H1 (cell line): ENCODE measurements at regions not wholly inside any gene's neighbourhood (a gene's known extent, or its start where the extent isn't known, plus 50 kb on each side); places are given as distances from the start of the nearest gene placed in this dataset.

Source experiments
- CTCF ChIA-PET: fragments of 300-600 bp; sonication (Branson Sonifier 250); formaldehyde crosslinking; loops from one replicate; lab custom pipeline; 2021; ENCODE audit not compliant: partially characterized antibody; lab: Charles Lee
- POLR2A ChIA-PET: fragments of 300-600 bp; sonication (Branson Sonifier 250); formaldehyde crosslinking; loops from one replicate; lab custom pipeline; 2021; ENCODE audit warnings: inconsistent platforms; ENCODE audit not compliant: partially characterized antibody; lab: Charles Lee
- DNase-seq, 2 experiments: peaks; one replicate each; pipeline versions ENCODE4 v3.0.0 to v3.0.0-alpha.2; 2010 to 2022; ENCODE audit warnings: low spot score in 2 of 2, low read depth in 1 of 2, mixed read lengths in 1 of 2
- FAIRE-seq: peaks from 2 replicates; lab custom pipeline; 2011; peaks lifted over from hg19 to GRCh38; lab: Jason Lieb, UNC
- H2AFZ ChIP-seq: 2 replicates; pipeline ENCODE4 v1.8.1; 2012; ENCODE audit warnings: low read length, inconsistent platforms
- H2AK5ac ChIP-seq: 2 replicates; pipeline ENCODE4 v1.6.1; 2013; ENCODE audit warnings: low read depth, low read length
- H2BK120ac ChIP-seq: replicated peaks from 2 replicates; pipeline ENCODE3; 2013; ENCODE audit warnings: low read depth, low read length, inconsistent platforms
- H2BK12ac ChIP-seq: 2 replicates; pipeline ENCODE4 v1.6.1; 2013; ENCODE audit warnings: low read depth, low read length
- H2BK15ac ChIP-seq: 2 replicates; pipeline ENCODE4 v1.6.1; 2013; ENCODE audit warnings: low read length
- H2BK20ac ChIP-seq: 2 replicates; pipeline ENCODE4 v1.6.1; 2013; ENCODE audit warnings: low read length
- H2BK5ac ChIP-seq: 2 replicates; pipeline ENCODE4 v1.6.1; 2013; ENCODE audit warnings: low read depth, low read length
- H3K14ac ChIP-seq: 2 replicates; pipeline ENCODE4 v1.6.1; 2013; ENCODE audit warnings: inconsistent platforms; ENCODE audit not compliant: insufficient read length
- H3K18ac ChIP-seq: 2 replicates; pipeline ENCODE4 v1.6.1; 2013; ENCODE audit warnings: low read length; ENCODE audit errors: extremely low read depth
- H3K23ac ChIP-seq: 2 replicates; pipeline ENCODE4 v1.6.1; 2013; ENCODE audit warnings: inconsistent platforms; ENCODE audit not compliant: insufficient read length
- H3K23me2 ChIP-seq: 2 replicates; pipeline ENCODE4 v1.6.1; 2013; ENCODE audit warnings: low read depth, low read length
- H3K27ac ChIP-seq: 2 replicates; pipeline ENCODE4 v1.6.1; 2011; ENCODE audit warnings: low read depth, low read length, inconsistent platforms
- H3K27me3 ChIP-seq, 4 experiments: replicated peaks in 1 of 4; 1 replicate in 1 of 4; 2 replicates in 3 of 4; pipeline versions ENCODE4 v1.6.1 to v1.8.1; 2011 to 2013; ENCODE audit warnings: low read length in 3 of 4, mild to moderate bottlenecking in 3 of 4, inconsistent platforms in 2 of 4, mixed read lengths in 2 of 4, moderate library complexity in 1 of 4; ENCODE audit not compliant: control insufficient read depth in 3 of 4, insufficient read depth in 3 of 4; ENCODE audit errors: extremely low read depth in 1 of 4
- H3K36me3 ChIP-seq, 4 experiments: 2 replicates each; pipeline versions ENCODE4 v1.6.1 to v1.8.1; 2011 to 2013; ENCODE audit warnings: mild to moderate bottlenecking in 4 of 4, low read length in 3 of 4, moderate library complexity in 2 of 4, control low read depth in 1 of 4, inconsistent platforms in 1 of 4; ENCODE audit not compliant: insufficient read depth in 4 of 4, control insufficient read depth in 2 of 4
- H3K4ac ChIP-seq: replicated peaks from 2 replicates; pipeline ENCODE3; 2013; ENCODE audit warnings: low read length, low read depth, mixed read lengths, inconsistent platforms; ENCODE audit not compliant: insufficient read length
- H3K4me1 ChIP-seq, 4 experiments: replicated peaks in 1 of 4; 1 replicate in 1 of 4; 2 replicates in 3 of 4; pipeline versions ENCODE4 v1.6.1 to v1.8.1; 2011 to 2013; ENCODE audit warnings: low read length in 3 of 4, inconsistent platforms in 2 of 4, mixed read lengths in 1 of 4; ENCODE audit not compliant: insufficient read depth in 4 of 4, control insufficient read depth in 3 of 4
- H3K4me2 ChIP-seq, 2 experiments: 2 replicates each; pipeline versions ENCODE4 v1.6.1 to v1.8.1; 2011 to 2013; ENCODE audit warnings: low read depth in 2 of 2, low read length in 2 of 2, control low read depth in 1 of 2, inconsistent platforms in 1 of 2, mild to moderate bottlenecking in 1 of 2; ENCODE audit not compliant: insufficient read depth in 1 of 2
- H3K4me3 ChIP-seq, 4 experiments: fragments of 200-600, 300-600 bp in 1 of 4; sonication (generic), shearing (Covaris generic), sonication (Bioruptor Twin) in 1 of 4; 2 replicates each; pipeline versions ENCODE4 v1.5.1 to v1.8.1; 2011 to 2016; ENCODE audit warnings: low read length in 4 of 4, low read depth in 3 of 4, control low read depth in 2 of 4, inconsistent platforms in 2 of 4, mild to moderate bottlenecking in 2 of 4, mixed read lengths in 1 of 4, moderate library complexity in 1 of 4; ENCODE audit not compliant: insufficient read depth in 2 of 4; ENCODE audit errors: extremely low read depth in 1 of 4
- H3K56ac ChIP-seq: replicated peaks from 2 replicates; pipeline ENCODE3; 2013; ENCODE audit warnings: low read depth, mild to moderate bottlenecking, mixed read lengths, low read length, inconsistent platforms; ENCODE audit not compliant: insufficient read length
- H3K79me1 ChIP-seq: 2 replicates; pipeline ENCODE4 v1.6.1; 2013; ENCODE audit warnings: low read depth, low read length, control low read depth
- H3K79me2 ChIP-seq, 2 experiments: 2 replicates each; pipeline versions ENCODE4 v1.6.1 to v1.8.1; 2012 to 2013; ENCODE audit warnings: low read length in 2 of 2, mild to moderate bottlenecking in 2 of 2, inconsistent platforms in 1 of 2; ENCODE audit not compliant: insufficient read depth in 2 of 2, control insufficient read depth in 1 of 2
- H3K9ac ChIP-seq, 4 experiments: replicated peaks in 1 of 4; 1 replicate in 1 of 4; 2 replicates in 3 of 4; pipeline versions ENCODE4 v1.6.1 to v1.8.1; 2011 to 2013; ENCODE audit warnings: low read depth in 3 of 4, low read length in 3 of 4, control low read depth in 2 of 4, mild to moderate bottlenecking in 2 of 4, moderate library complexity in 2 of 4, inconsistent platforms in 1 of 4; ENCODE audit errors: extremely low read depth in 1 of 4
- H3K9me3 ChIP-seq, 2 experiments: 2 replicates each; pipeline versions ENCODE4 v1.6.1 to v1.8.1; 2012 to 2013; ENCODE audit warnings: mild to moderate bottlenecking in 2 of 2, moderate library complexity in 2 of 2, control low read depth in 1 of 2, inconsistent platforms in 1 of 2, low read depth in 1 of 2, low read length in 1 of 2, mixed read lengths in 1 of 2; ENCODE audit not compliant: insufficient read depth in 2 of 2
- H4K20me1 ChIP-seq, 2 experiments: replicated peaks in 1 of 2; 2 replicates each; pipeline versions ENCODE3 to v1.8.1; 2011 to 2013; ENCODE audit warnings: inconsistent platforms in 2 of 2, low read length in 2 of 2, mild to moderate bottlenecking in 1 of 2; ENCODE audit not compliant: insufficient read depth in 2 of 2, control insufficient read depth in 1 of 2
- H4K5ac ChIP-seq: 2 replicates; pipeline ENCODE4 v1.6.1; 2013; ENCODE audit warnings: low read length, low read depth, mixed read lengths, inconsistent platforms; ENCODE audit not compliant: insufficient read length
- H4K8ac ChIP-seq: 2 replicates; pipeline ENCODE4 v1.8.0; 2013; ENCODE audit warnings: mild to moderate bottlenecking, moderate library complexity, low read length, inconsistent platforms; ENCODE audit not compliant: insufficient read depth; ENCODE audit errors: extremely low read depth
- H4K91ac ChIP-seq: replicated peaks from 2 replicates; pipeline ENCODE3; 2013; ENCODE audit warnings: low read length, mixed read lengths, inconsistent platforms; ENCODE audit not compliant: insufficient read length
- EZH2 ChIP-seq: fragments of 200-600 bp; sonication (generic); IDR thresholded peaks from 2 replicates; pipeline ENCODE4 v1.7.1; 2012; ENCODE audit warnings: low read depth, mild to moderate bottlenecking, moderate library complexity, low read length, inconsistent platforms; ENCODE audit not compliant: severe bottlenecking
- POLR2AphosphoS5 ChIP-seq: IDR thresholded peaks from 2 replicates; pipeline ENCODE4 v1.6.1; 2011; ENCODE audit warnings: low read depth, low read length
- WGBS, 2 experiments: shearing (Covaris generic) in 1 of 2; methylation state at CpG; one replicate each; pipeline versions ENCODE4 v1.1.6 to v1.1.7; 2013 to 2015; ENCODE audit warnings: low lambda C conversion rate in 2 of 2, mixed read lengths in 2 of 2, inconsistent platforms in 1 of 2, low coverage in 1 of 2, missing lambda C conversion rate in 1 of 2; ENCODE audit not compliant: insufficient replicate concordance in 2 of 2, insufficient coverage in 1 of 2, insufficient read length in 1 of 2; ENCODE audit errors: extremely low coverage in 1 of 2, missing lambda C conversion rate in 1 of 2; 5-methylcytosine and 5-hydroxymethylcytosine counted together

GRCh38 chrX:45788941-45789348 is 588.3 kb upstream of the DIPK2B start:
- Histone ChIP-seq H3K18ac (no peak overlapping the region), H3K27me3 (no peaks in the 10 kb centered on the region), H3K4me3 (no peak overlapping the region), H4K5ac (no peak overlapping the region), H2BK20ac (no peak overlapping the region), H2BK15ac (no peak overlapping the region), H3K56ac (no peak overlapping the region), H3K79me1 (peaks cover 4% of the 10 kb centered on the region; the same call in 1 of the 2 replicates), H3K14ac (no peak overlapping the region), H4K91ac (no peak overlapping the region), H4K8ac (no peak overlapping the region), H3K27ac (no peak overlapping the region), H3K23me2 (no peaks in the 10 kb centered on the region), H3K9ac (no peak overlapping the region), H2AFZ (no peak overlapping the region), H3K36me3 (peaks cover 0 to 14% (median 0%) of the 10 kb centered on the region in 4 experiments; a peak in 4 of 8 replicates), H3K4me2 (no peak overlapping the region), H3K4me1 (peaks cover 2 to 10% (median 6%) of the 10 kb centered on the region in 4 experiments), H3K9me3 (no peaks in the 10 kb centered on the region), H2BK12ac (no peak overlapping the region), H3K79me2 (peaks cover 2 to 96% of the 10 kb centered on the region in 2 experiments; a peak in 3 of 4 replicates), H2BK120ac (no peak overlapping the region), H4K20me1 (peaks cover 11 to 30% of the 10 kb centered on the region in 2 experiments), H2AK5ac (no peak overlapping the region), H3K4ac (no peak overlapping the region), H3K23ac (no peak overlapping the region), H2BK5ac (no peak overlapping the region)
- POLR2A ChIA-PET, result interaction anchor here (1.0 kb wide), 1 partner anchor 14 kb away, joined by 3 read pairs; no protein-coding TSS in a partner anchor
- CTCF ChIA-PET, result no interaction called here
- peak; percentile 24 for FAIRE-seq
- WGBS, 2 experiments, result 69% methylated on average over 2 of the region's 8 CpGs; no CpG with 5 or more reads in 1 of the 2 experiments
- TF ChIP-seq POLR2AphosphoS5, result peak; percentile 20; the same call in 1 of the 2 replicates
- TF ChIP-seq EZH2, result no peak
- no peak for DNase-seq
